Effector CD8-positive, alpha-beta T cell (primary cell): ENCODE measurements at regions not wholly inside any gene's neighbourhood (a gene's known extent, or its start where the extent isn't known, plus 50 kb on each side); places are given as distances from the start of the nearest gene placed in this dataset.

Source experiments
- DNase-seq: peaks from one replicate; lab custom pipeline; 2025; lab: John Stamatoyannopoulos, UW

GRCh38 chr4:181350615-181351415, 892.4 kb upstream of the TENM3 start:
- DNase-seq = no peak

- DNase-seq = no peak
Measured at GRCh38 chr4:181364504-181364903, 878.7 kb upstream of the TENM3 start.

GRCh38 chr4:181365671-181366070, 877.5 kb upstream of the TENM3 start:
- DNase-seq = no peak

GRCh38 chr4:181372014-181372413, 871.2 kb upstream of the TENM3 start:
- DNase-seq = no peak

- no peak for DNase-seq
Measured at GRCh38 chr4:181376058-181376457, 867.1 kb upstream of the TENM3 start.

- DNase-seq = no peak
Measured at GRCh38 chr4:181388061-181388460, 855.1 kb upstream of the TENM3 start.

- no peak for DNase-seq
Measured at GRCh38 chr4:181416966-181417365, 826.2 kb upstream of the TENM3 start.

GRCh38 chr4:181418496-181418895, 824.7 kb upstream of the TENM3 start:
- DNase-seq = no peak

- no peak for DNase-seq
Measured at GRCh38 chr4:181420950-181421349, 822.3 kb upstream of the TENM3 start.

- DNase-seq = no peak
Measured at GRCh38 chr4:181424362-181425016, 818.7 kb upstream of the TENM3 start.

- DNase-seq = no peak
Measured at GRCh38 chr4:181427076-181427475, 816.1 kb upstream of the TENM3 start.

GRCh38 chr4:181431006-181431405, 812.2 kb upstream of the TENM3 start:
- DNase-seq = no peak

GRCh38 chr4:181431661-181432060, 811.5 kb upstream of the TENM3 start:
- no peak for DNase-seq

- no peak for DNase-seq
Measured at GRCh38 chr4:181432335-181432734, 810.9 kb upstream of the TENM3 start.

- DNase-seq = no peak
Measured at GRCh38 chr4:181437895-181438294, 805.3 kb upstream of the TENM3 start.

- DNase-seq = no peak
Measured at GRCh38 chr4:181438641-181439040, 804.6 kb upstream of the TENM3 start.

GRCh38 chr4:181443021-181443420, 800.2 kb upstream of the TENM3 start:
- DNase-seq = no peak

GRCh38 chr4:181465826-181466225, 777.4 kb upstream of the TENM3 start:
- DNase-seq = no peak

- DNase-seq = no peak
Measured at GRCh38 chr4:181468451-181468850, 774.8 kb upstream of the TENM3 start.

- DNase-seq = no peak
Measured at GRCh38 chr4:181470306-181470705, 772.9 kb upstream of the TENM3 start.

- no peak for DNase-seq
Measured at GRCh38 chr4:181475359-181475758, 767.8 kb upstream of the TENM3 start.

- no peak for DNase-seq
Measured at GRCh38 chr4:181475781-181476507, 767.3 kb upstream of the TENM3 start.

- DNase-seq = no peak
Measured at GRCh38 chr4:181476508-181476890, 766.7 kb upstream of the TENM3 start.
